Fibroblast of skin of left quadriceps (primary cell): ENCODE measurements at regions not wholly inside any gene's neighbourhood (a gene's known extent, or its start where the extent isn't known, plus 50 kb on each side); places are given as distances from the start of the nearest gene placed in this dataset.
A peak's percentile ranks its signal among the peaks of the same experiment; 100 is the strongest.
"Not testable (repeated sequence)": the region's sequence is repeated elsewhere in the genome, so short reads cannot be mapped to it uniquely, and the experiment has no call there.

Experiments used
- DNase-seq, 2 experiments: peaks; one replicate each; pipeline ENCODE4 v3.0.0-alpha.2; 2013; ENCODE audit warnings: low read depth in 2 of 2

- DNase-seq: no peak
Observed at GRCh38 chrX:112368371-112368770, 285.8 kb upstream of the TRPC5 start.

- no peak for DNase-seq
Observed at GRCh38 chrX:112367065-112367464, 284.5 kb upstream of the TRPC5 start.

DNA sequence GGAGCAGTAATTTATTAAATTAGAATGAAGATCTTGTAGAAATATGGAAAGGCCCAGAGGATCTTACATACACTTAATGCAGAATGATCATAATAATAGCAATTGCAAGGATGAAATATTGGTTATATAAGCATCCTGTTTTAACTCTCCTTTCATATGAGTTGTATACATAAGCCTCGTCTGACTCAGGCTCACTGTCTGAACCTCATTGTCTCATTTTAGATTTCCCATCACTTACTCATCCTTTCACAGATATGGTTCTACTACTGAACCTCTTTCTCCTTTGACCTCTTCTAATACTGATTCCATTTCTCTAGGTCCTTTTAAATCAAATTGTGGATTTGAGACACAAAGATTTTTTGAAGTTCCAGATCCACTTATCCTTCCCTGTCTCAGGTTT lies 277.3 kb upstream of the TRPC5 start:
- DNase-seq: no peak

GRCh38 chrX:112355931-112356330 lies 273.4 kb upstream of the TRPC5 start:
- no peak for DNase-seq

DNA sequence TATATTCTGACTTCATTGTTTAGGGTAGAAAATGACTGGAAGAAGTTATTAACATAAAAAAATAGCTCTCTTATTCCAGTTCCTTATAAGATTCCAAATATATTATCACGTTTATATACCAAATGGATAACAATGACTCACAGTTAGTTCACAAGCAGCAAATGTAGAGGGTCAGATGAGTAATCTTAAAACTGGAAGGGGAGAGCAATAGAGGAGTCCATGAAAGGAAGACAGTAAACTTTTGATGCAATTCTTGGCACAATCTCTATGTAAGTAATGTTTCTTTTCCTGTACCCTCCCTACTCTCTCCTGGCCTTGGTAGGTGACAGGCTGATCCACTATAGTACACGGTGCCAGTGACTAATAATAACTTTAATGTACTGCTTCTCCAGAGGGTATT lies 259.0 kb upstream of the TRPC5 start:
- DNase-seq: no peak

DNA sequence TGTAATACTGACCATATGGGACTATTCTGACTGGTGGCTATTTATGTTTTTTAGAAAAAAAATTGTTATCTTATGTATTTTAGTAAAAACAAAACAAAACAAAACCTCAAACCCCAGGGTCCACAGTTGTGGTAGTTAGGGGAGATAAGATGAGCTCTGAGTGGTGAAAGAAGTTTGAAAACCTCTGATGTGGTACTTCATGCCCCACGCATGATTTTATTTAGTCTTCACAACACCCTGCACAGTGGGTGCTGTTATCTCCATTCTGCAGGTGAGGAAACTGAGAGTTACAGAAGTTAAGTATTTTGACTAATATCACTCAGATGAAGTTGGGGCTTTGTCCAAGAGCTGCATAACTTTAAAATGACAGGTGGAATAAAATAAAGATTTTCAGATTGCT lies 230.6 kb upstream of the TRPC5 start:
- DNase-seq: no peak

DNA sequence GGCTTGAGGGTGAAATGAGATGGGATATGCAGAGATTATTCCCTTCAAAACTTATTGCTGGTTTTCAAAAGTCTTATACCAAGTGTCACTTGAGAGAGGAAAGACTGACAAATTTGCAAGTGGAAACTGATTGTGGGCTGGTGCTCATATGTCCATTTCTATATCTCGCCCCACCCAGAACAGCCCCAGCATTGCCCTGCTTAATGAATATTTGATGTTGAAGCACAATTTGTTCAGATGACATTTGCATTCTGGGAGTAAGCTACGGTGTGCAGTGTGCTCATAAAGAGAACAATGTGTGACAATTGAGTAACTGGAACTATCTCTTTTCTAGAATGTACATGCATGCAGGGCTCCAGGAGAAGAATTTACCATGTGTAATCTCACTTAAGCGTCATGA lies 223.5 kb upstream of the TRPC5 start:
- DNase-seq: no peak

- no peak for DNase-seq
Observed at GRCh38 chrX:112279940-112280339, 197.4 kb upstream of the TRPC5 start.

DNA sequence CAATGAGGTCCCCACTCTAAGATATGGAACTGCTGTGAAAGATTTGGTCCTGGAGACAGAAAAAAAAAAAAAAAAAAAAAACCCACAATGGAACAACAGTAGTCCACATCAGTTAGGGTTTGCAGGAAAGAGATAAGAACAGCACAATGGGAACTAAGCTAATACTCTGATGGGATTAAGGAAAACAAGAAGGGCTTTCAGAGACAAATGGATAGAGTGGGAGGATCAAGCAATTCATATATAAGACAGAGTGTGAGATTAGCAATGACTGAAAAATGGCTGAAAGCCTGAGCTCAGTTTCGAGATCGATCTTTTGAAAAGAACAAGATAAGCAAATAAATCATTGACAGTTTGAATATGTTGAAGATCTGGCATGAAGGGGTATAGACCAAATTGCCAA lies 188.4 kb upstream of the TRPC5 start:
- no peak for DNase-seq

- no peak for DNase-seq
Observed at GRCh38 chrX:112266136-112266535, 183.6 kb upstream of the TRPC5 start.

- no peak for DNase-seq
Observed at GRCh38 chrX:112259375-112259774, 176.8 kb upstream of the TRPC5 start.

GRCh38 chrX:112254896-112255295 lies 172.3 kb upstream of the TRPC5 start:
- DNase-seq: peak in 1 of 2 experiments; percentile 0

- no peak for DNase-seq
Observed at GRCh38 chrX:112247714-112248113, 165.1 kb upstream of the TRPC5 start.

GRCh38 chrX:112235547-112235946 lies 153.0 kb upstream of the TRPC5 start:
- DNase-seq: no peak

DNA sequence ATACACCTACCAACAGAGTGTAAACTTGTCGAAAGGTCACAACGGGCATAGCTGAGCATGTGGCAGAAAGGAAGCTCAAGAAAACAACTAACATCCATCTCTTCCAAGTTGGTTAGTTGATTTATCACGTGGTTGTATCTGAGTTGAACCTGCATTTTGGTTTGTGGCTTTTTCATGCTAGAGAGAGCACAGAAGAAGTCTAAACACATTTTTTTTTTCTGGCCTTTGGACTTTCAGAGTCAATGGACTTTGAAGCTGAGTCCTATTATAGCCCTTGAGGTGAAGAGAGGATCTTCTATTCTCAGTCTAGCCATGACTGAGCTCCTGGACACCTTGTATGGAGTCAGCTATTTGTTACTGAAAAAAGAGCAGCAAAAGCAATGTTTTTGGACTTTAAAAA lies 150.6 kb upstream of the TRPC5 start:
- no peak for DNase-seq

DNA sequence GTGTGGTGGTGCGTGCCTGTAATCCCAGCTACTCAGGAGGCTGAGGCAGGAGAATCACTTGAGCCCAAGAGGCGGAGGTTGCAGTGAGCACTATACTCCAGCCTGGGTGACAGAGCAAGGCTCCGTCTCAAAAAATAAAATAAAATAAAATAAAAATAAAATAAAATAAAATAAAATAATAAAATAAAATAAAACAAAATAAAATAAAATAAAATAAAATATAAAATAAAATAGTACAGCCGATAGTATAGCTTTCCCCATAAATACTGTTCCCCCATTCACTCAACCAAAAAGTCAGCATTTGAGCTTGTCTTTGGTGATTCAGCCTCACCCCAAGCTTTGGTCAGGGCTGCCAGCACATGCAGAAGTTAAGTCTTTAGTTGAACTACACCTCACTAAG lies 144.2 kb upstream of the TRPC5 start:
- DNase-seq: not testable (repeated sequence)

DNA sequence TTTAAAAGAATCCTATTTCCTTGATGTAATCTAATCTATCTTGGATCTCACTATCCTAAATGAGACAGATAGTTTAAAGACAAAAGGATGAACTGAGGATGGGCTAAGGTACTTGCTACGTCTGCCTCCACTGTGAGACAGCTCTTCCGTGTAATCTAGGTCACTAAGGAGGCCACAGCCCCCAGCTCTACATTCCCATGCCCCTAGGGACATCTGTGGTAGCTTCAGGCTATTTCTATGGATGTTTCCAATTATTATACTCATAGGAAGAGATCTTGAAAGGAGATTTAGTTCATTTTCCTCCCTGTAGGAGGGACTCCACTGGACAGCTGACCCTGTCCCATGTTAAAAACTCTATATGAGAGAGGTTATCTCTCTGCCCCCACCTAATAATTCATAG lies 140.8 kb upstream of the TRPC5 start:
- no peak for DNase-seq

- DNase-seq: no peak
Observed at GRCh38 chrX:112218388-112218787, 135.8 kb upstream of the TRPC5 start.

DNA sequence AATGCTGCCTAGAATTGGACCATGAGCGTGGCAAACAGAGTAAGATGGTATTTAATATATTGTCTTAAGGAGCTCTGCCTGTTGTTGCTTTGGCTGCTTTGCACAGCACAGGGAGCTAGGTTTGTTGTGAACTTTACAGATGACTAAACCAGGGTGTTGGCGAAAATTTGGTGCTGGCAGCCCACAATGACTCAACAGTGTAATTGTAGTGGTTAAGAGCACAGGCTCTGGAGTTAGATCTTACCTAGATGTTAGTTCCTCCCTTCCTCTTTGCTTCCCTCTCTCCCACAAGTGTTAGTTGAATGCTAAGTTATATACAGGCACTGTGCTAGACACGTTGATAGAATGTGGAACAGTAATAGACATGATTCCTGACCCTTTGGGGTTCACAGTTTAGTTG lies 128.9 kb upstream of the TRPC5 start:
- no peak for DNase-seq

- no peak for DNase-seq
Observed at GRCh38 chrX:112197840-112198239, 115.3 kb upstream of the TRPC5 start.

DNA sequence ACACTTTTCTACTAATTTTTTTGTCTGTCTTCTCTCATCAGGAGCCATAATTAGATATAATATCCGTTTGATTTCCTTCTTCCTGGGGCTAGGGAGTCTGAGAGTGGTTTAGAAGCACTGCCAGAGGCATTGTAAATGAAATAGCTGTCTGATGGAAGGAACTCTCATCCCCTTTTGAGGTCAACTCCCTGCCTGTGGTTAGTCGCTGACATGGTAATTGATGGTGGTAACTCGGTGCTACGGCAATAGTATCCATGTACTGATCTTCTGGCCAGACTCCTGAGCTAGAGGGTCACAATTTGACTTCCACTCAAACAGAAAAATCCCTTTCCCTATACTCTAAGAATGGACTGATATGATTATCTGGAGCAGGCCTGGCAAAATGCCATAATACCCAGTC lies 108.1 kb upstream of the TRPC5 start:
- no peak for DNase-seq

GRCh38 chrX:112181361-112181760 lies 98.8 kb upstream of the TRPC5 start:
- DNase-seq: not testable (repeated sequence)

- DNase-seq: no peak
Observed at GRCh38 chrX:112164420-112164819, 81.8 kb upstream of the TRPC5 start.

- DNase-seq: no peak
Observed at GRCh38 chrX:112163906-112164305, 81.3 kb upstream of the TRPC5 start.

DNA sequence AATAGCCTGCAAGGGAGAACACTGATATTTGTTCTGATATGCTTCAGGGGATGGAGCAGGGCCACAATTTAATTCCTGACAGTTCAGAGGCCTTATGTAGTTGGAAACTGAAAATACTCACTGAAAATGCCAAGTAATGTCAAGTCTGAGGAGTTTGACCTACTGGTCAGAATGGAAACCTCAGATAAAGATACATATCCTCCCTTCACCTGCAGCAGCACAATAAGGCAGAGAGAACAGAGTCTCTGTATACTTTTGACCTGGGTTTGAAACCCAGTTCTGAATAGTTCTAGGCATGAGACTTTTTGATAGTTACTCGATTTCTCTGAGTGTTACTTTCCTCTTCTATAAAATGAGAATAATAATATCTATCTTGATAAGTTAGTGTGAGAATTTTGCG lies 65.8 kb upstream of the TRPC5 start:
- DNase-seq: no peak
